Neural progenitor cell (in vitro differentiated cells): ENCODE measurements at regions not wholly inside any gene's neighbourhood (a gene's known extent, or its start where the extent isn't known, plus 50 kb on each side); places are given as distances from the start of the nearest gene placed in this dataset.

ENCODE experiments used
- CTCF ChIP-seq: fragments of 200-600 bp; sonication (generic); IDR thresholded peaks from 2 replicates; pipeline ENCODE4 v1.5.1; 2017; ENCODE audit warnings: antibody characterized with exemption, mild to moderate bottlenecking
- EZH2 ChIP-seq: fragments of 200-600 bp; sonication (generic); IDR thresholded peaks from 2 replicates; pipeline ENCODE4 v1.6.1; 2017; ENCODE audit warnings: antibody characterized with exemption, mild to moderate bottlenecking, moderate library complexity
- EZH2phosphoT487 ChIP-seq: fragments of 200-600 bp; sonication (generic); IDR thresholded peaks from 2 replicates; pipeline ENCODE4 v1.6.1; 2017; ENCODE audit warnings: antibody characterized with exemption

- TF ChIP-seq CTCF: no peak
- no peak for TF ChIP-seq EZH2
- TF ChIP-seq EZH2phosphoT487: no peak
These were observed 509.7 kb upstream of the CLINT1 start for GRCh38 chr5:158368686-158369085.
